CD4-positive, alpha-beta T cell (primary cell): ENCODE measurements at regions not wholly inside any gene's neighbourhood (a gene's known extent, or its start where the extent isn't known, plus 50 kb on each side); places are given as distances from the start of the nearest gene placed in this dataset.

Source experiments
- ATAC-seq: fragments of 200-7000 bp; cut with Tn5 transposase; one replicate; pipeline ENCODE4 v1.10.0; 2022; ENCODE audit warnings: mild to moderate bottlenecking; ENCODE audit not compliant: poor library complexity
- CTCF ChIA-PET: fragments of 350-600 bp; sonication (Branson Sonifier 250); formaldehyde crosslinking; loops from one replicate; lab custom pipeline; 2021; ENCODE audit warnings: antibody characterized with exemption, inconsistent platforms; lab: Charles Lee
- POLR2A ChIA-PET: fragments of 350-600 bp; sonication (Branson Sonifier 250); formaldehyde crosslinking; loops from one replicate; lab custom pipeline; 2021; ENCODE audit warnings: antibody characterized with exemption, inconsistent platforms; lab: Charles Lee
- DNase-seq, 14 experiments: peaks; one replicate each; pipeline ENCODE4 v3.0.0-alpha.2; 2013 to 2020; ENCODE audit warnings: mixed read lengths in 2 of 14
- H3K27ac ChIP-seq, 2 donors: one replicate each; pipeline versions ENCODE4 v1.5.1 to v1.7.0; 2013; ENCODE audit warnings: low read length in 2 of 2, low read depth in 1 of 2, mild to moderate bottlenecking in 1 of 2
- H3K27me3 ChIP-seq, 2 experiments: 1 replicate in 1 of 2; 2 replicates in 1 of 2; pipeline versions ENCODE4 v1.6.1 to v1.7.0; 2013; ENCODE audit warnings: low read length in 2 of 2, control low read depth in 1 of 2, mild to moderate bottlenecking in 1 of 2, moderate library complexity in 1 of 2; ENCODE audit not compliant: insufficient read depth in 2 of 2, control insufficient read depth in 1 of 2
- H3K36me3 ChIP-seq: one replicate; pipeline ENCODE4 v1.6.1; 2013; ENCODE audit warnings: low read length, control low read depth; ENCODE audit not compliant: insufficient read depth
- H3K4me1 ChIP-seq: one replicate; pipeline ENCODE4 v1.6.1; 2013; ENCODE audit warnings: low read length, control low read depth; ENCODE audit not compliant: insufficient read depth
- H3K4me3 ChIP-seq: one replicate; pipeline ENCODE4 v1.5.1; 2013; ENCODE audit warnings: mild to moderate bottlenecking, low read length, moderate library complexity
- H3K9me3 ChIP-seq, 2 experiments: 1 replicate in 1 of 2; 2 replicates in 1 of 2; pipeline versions ENCODE4 v1.6.1 to v1.7.0; 2013; ENCODE audit warnings: low read length in 2 of 2, mild to moderate bottlenecking in 2 of 2, control low read depth in 1 of 2, moderate library complexity in 1 of 2; ENCODE audit not compliant: control insufficient read depth in 1 of 2, insufficient read depth in 1 of 2
- H3K27ac Mint-ChIP-seq: one replicate; pipeline ENCODE4 v1.8.0; 2020; ENCODE audit warnings: mixed read lengths
- H3K27me3 Mint-ChIP-seq: one replicate; pipeline ENCODE4 v1.8.0; 2021; ENCODE audit warnings: mixed read lengths
- H3K36me3 Mint-ChIP-seq: one replicate; pipeline ENCODE4 v1.8.0; 2021; ENCODE audit warnings: low read depth, mixed read lengths
- H3K4me1 Mint-ChIP-seq: one replicate; pipeline ENCODE4 v1.8.0; 2021; ENCODE audit warnings: low read depth, mixed read lengths
- H3K4me3 Mint-ChIP-seq: one replicate; pipeline ENCODE4 v1.8.0; 2020; ENCODE audit warnings: mild to moderate bottlenecking, mixed read lengths
- H3K9me3 Mint-ChIP-seq: one replicate; pipeline ENCODE4 v1.8.0; 2020; ENCODE audit warnings: mixed read lengths
- CTCF ChIP-seq: fragments of 200-600 bp; IDR thresholded peaks from one replicate; pipeline ENCODE4 v1.8.0; 2022; ENCODE audit warnings: antibody characterized with exemption, mild to moderate bottlenecking
- intact Hi-C, 2 experiments: fragments of 100-400 bp; cut with DNase I in 1 of 2; cut with micrococcal nuclease in 1 of 2; formaldehyde crosslinking; loops; one replicate each; pipeline versions ENCODE4 v1.15.1 to v1.9.0; 2023 to 2025; cut with DNase I, micrococcal nuclease

DNA sequence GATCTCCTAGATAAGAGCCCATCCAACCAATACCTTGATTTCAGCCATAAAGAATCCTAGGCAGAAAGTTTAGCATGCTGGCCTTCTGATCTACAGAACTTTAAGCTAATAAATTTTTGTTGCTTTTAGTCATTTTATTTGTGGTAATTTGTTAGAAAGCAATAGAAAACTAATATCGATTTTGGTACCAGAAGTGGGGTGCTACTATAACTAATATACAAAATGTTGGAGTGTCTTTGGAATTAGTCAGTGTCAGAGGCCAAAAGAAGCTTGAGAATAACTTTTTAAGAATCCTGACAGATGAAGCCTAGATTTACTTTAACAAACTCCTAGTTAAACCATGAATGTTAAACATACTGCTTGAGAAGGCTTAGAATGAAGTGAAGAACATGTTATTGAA lies 83.6 kb upstream of the HSF2 start:
- H3K4me1 ChIP-seq, result no peaks in the 10 kb centered on the region
- Mint-ChIP-seq H3K27ac (no peak overlapping the region), H3K4me3 (no peak overlapping the region), H3K4me1 (no peaks in the 10 kb centered on the region), H3K9me3 (peaks cover 6% of the 10 kb centered on the region), H3K36me3 (no peaks in the 10 kb centered on the region), H3K27me3 (peaks cover 14% of the 10 kb centered on the region)
- no peak overlapping the region for H3K4me3 ChIP-seq
- no peaks in the 10 kb centered on the region for H3K27me3 ChIP-seq
- TF ChIP-seq CTCF, result no peak
- no peaks in the 10 kb centered on the region for H3K36me3 ChIP-seq
- ATAC-seq, result no peak
- no peak overlapping the region for H3K27ac ChIP-seq
- peaks cover 0 to 5% of the 10 kb centered on the region in 2 experiments for H3K9me3 ChIP-seq
- intact Hi-C loops, result no loop called here
- ChIA-PET POLR2A (no interaction called here), CTCF (no interaction called here)
- DNase-seq, result no peak

DNA sequence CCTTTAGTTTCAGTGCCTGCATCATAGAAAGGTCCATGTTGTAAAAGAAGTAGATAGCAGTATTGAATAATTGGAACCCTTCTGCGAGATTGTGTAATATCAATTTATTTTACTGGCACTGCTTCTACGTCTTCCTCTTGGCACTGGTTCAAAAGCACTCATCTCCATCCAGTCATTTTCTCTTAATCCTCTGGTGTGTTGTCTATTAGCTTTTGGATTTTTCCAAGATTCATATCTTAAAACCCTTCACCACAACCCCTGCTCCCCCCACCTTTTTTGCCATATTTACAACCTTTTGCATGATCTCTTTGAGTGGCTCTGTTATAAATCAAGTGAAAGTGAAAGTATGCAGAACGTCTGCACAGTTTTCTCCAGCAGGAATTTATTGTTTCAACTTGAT lies 76.6 kb upstream of the HSF2 start:
- Histone ChIP-seq H3K27ac (no peak overlapping the region), H3K4me3 (peak overlapping the region; percentile 49), H3K4me1 (no peaks in the 10 kb centered on the region), H3K27me3 (no peaks in the 10 kb centered on the region), H3K36me3 (no peaks in the 10 kb centered on the region), H3K9me3 (no peaks in the 10 kb centered on the region)
- Mint-ChIP-seq H3K27ac (peak overlapping the region; percentile 64), H3K36me3 (no peaks in the 10 kb centered on the region), H3K27me3 (no peaks in the 10 kb centered on the region), H3K4me1 (peaks cover 19% of the 10 kb centered on the region), H3K4me3 (peak overlapping the region; percentile 91), H3K9me3 (no peaks in the 10 kb centered on the region)
- intact Hi-C loops, result no loop called here
- no peak for TF ChIP-seq CTCF
- peak in 3 of 14 experiments; percentile 7 to 9 (median 8) for DNase-seq
- ChIA-PET CTCF (interaction anchor here (2.6 kb wide), 1 partner anchor 19 kb away, joined by 7 read pairs; no protein-coding TSS in a partner anchor), POLR2A (no interaction called here)
- no peak for ATAC-seq

DNA sequence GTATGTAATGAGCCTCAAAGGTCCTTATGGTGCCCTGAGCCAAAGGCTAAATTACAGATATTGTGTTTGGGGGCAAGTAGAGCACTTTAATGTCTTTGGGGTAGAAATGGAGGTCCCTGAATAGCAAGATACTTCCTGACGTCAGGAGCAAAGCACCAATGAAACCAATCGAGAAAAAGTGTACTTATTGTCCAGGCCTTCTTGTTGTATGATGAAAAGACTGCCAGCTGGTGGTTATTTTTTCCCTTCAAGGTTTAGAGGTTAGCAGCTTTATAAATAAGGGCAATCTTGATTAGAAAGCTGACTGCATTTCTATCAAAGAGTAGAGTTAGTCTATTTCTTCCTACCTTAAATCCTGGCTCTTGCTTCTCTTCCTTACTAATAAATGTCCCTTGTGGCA lies 76.1 kb upstream of the HSF2 start:
- Histone ChIP-seq H3K4me3 (peak overlapping the region; percentile 49), H3K4me1 (no peaks in the 10 kb centered on the region), H3K27ac (no peak overlapping the region), H3K36me3 (no peaks in the 10 kb centered on the region), H3K9me3 (no peaks in the 10 kb centered on the region), H3K27me3 (no peaks in the 10 kb centered on the region)
- ChIA-PET POLR2A (no interaction called here), CTCF (interaction anchor here (2.6 kb wide), 1 partner anchor 19 kb away, joined by 7 read pairs; no protein-coding TSS in a partner anchor)
- Mint-ChIP-seq H3K9me3 (no peaks in the 10 kb centered on the region), H3K27ac (peak overlapping the region; percentile 64), H3K27me3 (peaks cover 2% of the 10 kb centered on the region), H3K36me3 (no peaks in the 10 kb centered on the region), H3K4me3 (peak overlapping the region; percentile 91), H3K4me1 (peaks cover 19% of the 10 kb centered on the region)
- no peak for TF ChIP-seq CTCF
- ATAC-seq (no peak), DNase-seq (peak in 1 of 14 experiments; percentile 5)
- intact Hi-C loops, result no loop called here
